ENCODE measurements at regions not wholly inside any gene's neighbourhood (a gene's known extent, or its start where the extent isn't known, plus 50 kb on each side); places are given as distances from the start of the nearest gene placed in this dataset.
"Not testable (repeated sequence)": the region's sequence is repeated elsewhere in the genome, so short reads cannot be mapped to it uniquely, and the experiment has no call there.

- DNase-seq = no peak
These were observed 67.4 kb upstream of the ADGRA1 start for GRCh38 chr10:133020193-133020817.

GRCh38 chr10:133019651-133020050 lies 68.1 kb upstream of the ADGRA1 start:
- DNase-seq = no peak

GRCh38 chr10:133019191-133019590 lies 68.5 kb upstream of the ADGRA1 start:
- DNase-seq = no peak

DNA sequence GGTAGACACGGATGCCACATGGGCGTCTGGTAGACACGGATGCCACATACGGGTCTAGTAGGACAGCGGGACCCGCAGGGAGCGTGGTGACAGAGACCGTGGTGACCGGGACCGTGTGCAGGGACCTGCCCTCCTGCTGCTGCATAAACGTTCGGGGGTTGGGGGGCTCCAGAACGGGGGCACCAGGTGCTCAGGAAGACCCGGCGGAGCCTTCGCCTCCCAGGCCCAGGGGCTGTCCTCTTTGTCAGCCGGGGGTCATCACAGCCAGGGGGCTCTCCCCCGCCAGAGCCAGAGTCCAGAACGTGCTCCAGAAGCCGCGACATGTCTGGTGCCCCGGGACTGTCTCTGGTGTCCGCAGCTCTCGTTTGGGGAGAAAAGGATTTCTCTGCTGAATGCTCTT lies 69.2 kb upstream of the ADGRA1 start:
- no peak for DNase-seq

DNA sequence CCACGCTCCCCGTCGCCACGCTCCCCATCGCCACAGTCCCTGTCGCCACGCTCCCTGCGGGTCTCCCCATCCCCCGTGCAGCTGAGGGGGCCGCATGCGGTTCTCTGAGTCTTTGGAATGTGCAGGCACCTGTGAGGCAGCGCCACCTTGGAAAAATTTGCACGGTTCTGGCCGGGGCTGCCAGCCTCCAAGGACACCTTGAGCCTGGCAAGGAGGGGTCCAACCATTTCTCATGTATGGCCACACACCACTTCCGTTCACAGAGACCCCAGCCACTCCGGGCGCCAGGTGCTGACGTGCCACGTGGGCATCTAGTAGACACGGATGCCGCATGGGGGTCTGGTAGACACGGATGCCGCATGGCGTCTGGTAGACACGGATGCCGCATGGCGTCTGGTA lies 70.5 kb upstream of the ADGRA1 start:
- DNase-seq = no peak

- DNase-seq = no peak
These were observed 71.1 kb upstream of the ADGRA1 start for GRCh38 chr10:133016493-133017202.

DNA sequence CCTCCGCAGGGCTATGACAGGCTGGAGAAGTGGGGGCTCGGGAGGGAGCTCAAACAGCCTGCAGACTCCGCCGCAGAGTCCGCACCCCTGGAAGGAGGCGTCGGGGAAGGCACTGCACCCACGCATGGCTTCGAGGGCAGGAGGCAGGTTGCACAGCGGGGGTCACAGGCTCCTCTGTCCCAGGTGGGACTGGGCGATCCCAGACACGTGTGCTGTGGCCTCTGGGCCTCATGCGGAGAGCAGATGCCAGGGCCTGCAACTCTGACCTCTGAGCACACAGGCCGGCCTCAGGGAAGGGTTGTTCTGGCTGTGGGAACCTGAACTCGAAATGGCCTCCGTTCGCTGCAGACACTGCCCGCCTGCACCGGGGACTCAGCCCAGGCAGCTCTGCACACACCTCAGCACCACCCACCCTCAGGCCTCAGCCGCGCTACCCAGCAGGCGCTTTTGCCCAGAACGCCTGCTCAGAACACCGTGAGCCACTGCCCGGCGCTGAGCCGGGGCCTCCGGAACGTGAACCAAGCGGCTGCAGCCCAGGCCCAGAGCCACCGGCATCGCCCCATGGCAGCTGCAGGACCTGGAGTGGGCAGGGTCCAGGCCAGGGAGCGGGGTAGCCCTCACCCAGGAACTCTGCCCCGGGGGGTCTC lies 71.8 kb upstream of the ADGRA1 start:
- DNase-seq = no peak

GRCh38 chr10:133015321-133015720 lies 72.4 kb upstream of the ADGRA1 start:
- DNase-seq = peak; percentile 13

DNA sequence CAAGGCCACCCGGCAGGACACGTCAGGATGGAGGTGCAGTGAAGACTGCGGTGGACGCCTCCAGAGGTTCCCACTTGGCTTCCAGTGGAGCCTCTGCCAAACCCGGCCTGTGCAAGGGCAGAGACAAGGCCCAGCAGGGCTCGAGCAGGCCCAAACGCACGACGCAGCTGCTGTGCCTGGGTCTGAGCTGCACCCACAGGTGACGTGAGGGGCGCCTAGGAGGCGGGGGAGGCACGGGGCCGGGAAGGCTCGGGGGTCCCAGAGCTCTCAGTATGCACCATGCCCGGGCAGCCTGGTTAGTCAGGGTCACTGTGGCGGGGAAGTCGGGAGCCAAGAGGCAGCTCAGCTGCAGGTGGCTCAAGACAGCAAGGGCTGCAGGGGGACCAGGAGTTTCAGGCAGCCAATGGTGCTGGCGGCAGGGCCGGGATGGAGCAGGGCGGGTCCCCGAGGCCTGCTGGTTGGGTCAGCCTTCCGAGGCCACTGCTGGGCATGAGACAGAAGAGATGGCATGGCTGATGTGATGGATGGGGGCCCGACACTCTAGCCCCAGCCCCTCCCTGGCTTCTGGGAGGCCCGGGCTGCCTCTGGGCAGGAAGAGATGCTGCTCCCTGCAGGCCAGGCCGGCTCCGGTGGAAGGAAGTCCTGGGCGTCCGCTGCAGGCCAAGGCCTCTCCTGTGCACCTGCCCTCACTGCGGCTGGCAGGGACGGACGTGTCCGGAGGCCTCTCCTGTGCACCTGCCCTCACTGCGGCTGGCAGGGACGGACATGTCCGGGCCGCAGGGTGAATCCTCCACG lies 72.2 kb upstream of the CFAP46 start:
- no peak for DNase-seq

GRCh38 chr10:133013463-133013862 lies 71.1 kb upstream of the CFAP46 start:
- no peak for DNase-seq

- no peak for DNase-seq
These were observed 70.4 kb upstream of the CFAP46 start for GRCh38 chr10:133012573-133013359.

- DNase-seq = no peak
These were observed 69.5 kb upstream of the CFAP46 start for GRCh38 chr10:133011882-133012281.

DNA sequence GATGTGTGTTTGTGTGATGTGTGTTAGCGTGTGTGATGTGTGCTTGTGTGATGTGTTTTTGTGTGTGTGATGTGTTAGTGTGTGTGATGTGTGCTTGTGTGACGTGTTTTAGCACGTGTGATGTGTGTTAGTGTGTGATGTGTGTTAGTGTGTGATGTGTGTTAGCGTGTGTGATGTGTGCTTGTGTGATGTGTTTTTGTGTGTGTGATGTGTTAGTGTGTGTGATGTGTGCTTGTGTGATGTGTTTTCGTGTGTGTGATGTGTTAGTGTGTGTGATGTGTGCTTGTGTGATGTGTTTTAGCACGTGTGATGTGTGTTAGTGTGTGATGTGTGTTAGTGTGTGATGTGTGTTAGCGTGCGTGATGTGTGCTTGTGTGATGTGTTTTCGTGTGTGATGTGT lies 69.0 kb upstream of the CFAP46 start:
- DNase-seq = not testable (repeated sequence)

- DNase-seq = not testable (repeated sequence)
These were observed 68.4 kb upstream of the CFAP46 start for GRCh38 chr10:133010843-133011179.

- DNase-seq = no peak
These were observed 67.9 kb upstream of the CFAP46 start for GRCh38 chr10:133010095-133010842.

GRCh38 chr10:133009218-133009950 lies 67.0 kb upstream of the CFAP46 start:
- no peak for DNase-seq

- no peak for DNase-seq
These were observed 66.4 kb upstream of the CFAP46 start for GRCh38 chr10:133008736-133009135.

DNA sequence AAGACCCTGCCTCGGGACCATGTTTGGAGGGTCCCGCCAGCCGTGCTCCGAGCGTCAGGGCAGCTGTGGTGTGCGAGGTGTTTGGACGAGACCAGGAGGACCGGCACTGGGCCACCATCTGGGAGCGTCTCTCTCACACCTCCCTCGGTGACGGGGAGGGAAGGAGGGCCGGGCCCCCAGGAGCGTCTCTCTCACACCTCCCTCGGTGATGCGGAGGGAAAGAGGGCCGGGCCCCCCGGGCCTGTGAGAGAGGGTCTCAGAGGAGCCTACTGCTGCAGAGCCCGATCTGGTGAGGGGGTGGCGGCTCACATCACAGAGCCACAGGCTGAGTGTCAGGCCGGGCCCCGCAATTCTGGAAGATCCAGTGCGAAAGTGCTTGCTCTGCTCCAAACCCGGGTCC lies 65.8 kb upstream of the CFAP46 start:
- DNase-seq = no peak

GRCh38 chr10:133007360-133007858 lies 65.0 kb upstream of the CFAP46 start:
- no peak for DNase-seq

- DNase-seq = no peak
These were observed 64.4 kb upstream of the CFAP46 start for GRCh38 chr10:133006806-133007205.

- no peak for DNase-seq
These were observed 63.8 kb upstream of the CFAP46 start for GRCh38 chr10:133006202-133006601.

Data from skin of body (tissue), 1 donor.